ENCODE measurements at regions not wholly inside any gene's neighbourhood (a gene's known extent, or its start where the extent isn't known, plus 50 kb on each side); places are given as distances from the start of the nearest gene placed in this dataset.
A peak's percentile ranks its signal among the peaks of the same experiment; 100 is the strongest.

DNA sequence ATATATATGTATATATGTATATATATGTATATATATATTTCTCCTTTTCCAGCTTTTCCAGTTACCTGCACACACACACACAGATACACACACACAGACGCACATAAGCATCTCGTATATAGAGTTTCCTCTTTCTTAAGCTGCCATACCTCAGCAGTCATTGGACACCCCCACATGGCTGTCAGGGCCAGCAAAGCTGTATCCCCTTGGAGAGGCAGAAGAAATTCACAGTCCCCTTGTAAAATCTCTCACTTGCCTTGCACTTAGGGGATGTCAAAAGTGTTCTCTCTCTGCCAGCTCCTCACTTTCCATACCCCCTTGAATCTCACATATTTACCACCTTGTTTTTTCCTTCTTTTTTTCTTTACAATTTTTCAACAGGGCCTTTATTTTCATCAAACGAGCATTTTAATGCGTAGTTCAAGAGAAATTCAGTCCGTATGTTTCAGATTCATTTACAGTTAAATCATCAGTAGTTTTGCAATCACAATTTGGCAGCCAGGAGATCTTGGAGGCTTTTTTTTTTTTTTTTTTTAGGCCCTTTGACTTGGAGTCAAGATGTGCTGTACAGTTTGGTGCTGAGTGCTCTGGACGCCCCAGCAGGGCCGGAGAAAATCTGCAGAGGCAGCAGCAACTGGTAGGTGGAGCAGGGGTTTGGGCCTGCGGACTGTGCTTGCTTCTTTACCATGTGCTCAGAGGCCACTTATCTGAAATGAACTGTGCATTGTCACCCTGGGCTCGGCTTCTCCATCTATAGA is 244.9 kb upstream of the KLF4 start:
- peak; percentile 83 for DNase-seq (ENCODE audit: unreplicated experiment)
- ChIA-PET CTCF (interaction anchor here (0.6 to 2.0 kb wide), 14 partner anchors 14 to 1027 kb away, joined by 3 to 12 read pairs (median 4); no protein-coding TSS in a partner anchor), POLR2A (interaction anchor here (0.5 to 5.8 kb wide), 28 partner anchors 8 to 833 kb away, joined by 3 to 77 read pairs (median 5); partner anchors contain the start of gene KLF4)
- H3K27ac Mint-ChIP-seq (ENCODE audit: low read depth, unreplicated experiment) = peak overlapping the region; percentile 99
- H3K9me3 Mint-ChIP-seq (ENCODE audit: unreplicated experiment) = no peaks in the 10 kb centered on the region
- intact Hi-C loops (cut with micrococcal nuclease) = loop anchor here (1.0 to 10.0 kb wide), 6 partner anchors 16 to 833 kb away; no protein-coding TSS in a partner anchor
- BruUV-seq (replicated peaks) = no TSS peak
- no peaks in the 10 kb centered on the region for H3K36me3 Mint-ChIP-seq (ENCODE audit: insufficient read depth, unreplicated experiment)
- no peaks in the 10 kb centered on the region for H3K27me3 Mint-ChIP-seq (ENCODE audit: insufficient read depth, unreplicated experiment)
- peak overlapping the region; percentile 62 for H3K4me3 Mint-ChIP-seq (ENCODE audit: unreplicated experiment)
- peaks cover 71% of the 10 kb centered on the region for H3K4me1 Mint-ChIP-seq (ENCODE audit: insufficient read depth, unreplicated experiment)
- TF ChIP-seq, protein P1, sequence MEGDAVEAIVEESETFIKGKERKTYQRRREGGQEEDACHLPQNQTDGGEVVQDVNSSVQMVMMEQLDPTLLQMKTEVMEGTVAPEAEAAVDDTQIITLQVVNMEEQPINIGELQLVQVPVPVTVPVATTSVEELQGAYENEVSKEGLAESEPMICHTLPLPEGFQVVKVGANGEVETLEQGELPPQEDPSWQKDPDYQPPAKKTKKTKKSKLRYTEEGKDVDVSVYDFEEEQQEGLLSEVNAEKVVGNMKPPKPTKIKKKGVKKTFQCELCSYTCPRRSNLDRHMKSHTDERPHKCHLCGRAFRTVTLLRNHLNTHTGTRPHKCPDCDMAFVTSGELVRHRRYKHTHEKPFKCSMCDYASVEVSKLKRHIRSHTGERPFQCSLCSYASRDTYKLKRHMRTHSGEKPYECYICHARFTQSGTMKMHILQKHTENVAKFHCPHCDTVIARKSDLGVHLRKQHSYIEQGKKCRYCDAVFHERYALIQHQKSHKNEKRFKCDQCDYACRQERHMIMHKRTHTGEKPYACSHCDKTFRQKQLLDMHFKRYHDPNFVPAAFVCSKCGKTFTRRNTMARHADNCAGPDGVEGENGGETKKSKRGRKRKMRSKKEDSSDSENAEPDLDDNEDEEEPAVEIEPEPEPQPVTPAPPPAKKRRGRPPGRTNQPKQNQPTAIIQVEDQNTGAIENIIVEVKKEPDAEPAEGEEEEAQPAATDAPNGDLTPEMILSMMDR (IDR thresholded peaks at IDR 0.05; ENCODE audit: unreplicated experiment) = no peak

DNA sequence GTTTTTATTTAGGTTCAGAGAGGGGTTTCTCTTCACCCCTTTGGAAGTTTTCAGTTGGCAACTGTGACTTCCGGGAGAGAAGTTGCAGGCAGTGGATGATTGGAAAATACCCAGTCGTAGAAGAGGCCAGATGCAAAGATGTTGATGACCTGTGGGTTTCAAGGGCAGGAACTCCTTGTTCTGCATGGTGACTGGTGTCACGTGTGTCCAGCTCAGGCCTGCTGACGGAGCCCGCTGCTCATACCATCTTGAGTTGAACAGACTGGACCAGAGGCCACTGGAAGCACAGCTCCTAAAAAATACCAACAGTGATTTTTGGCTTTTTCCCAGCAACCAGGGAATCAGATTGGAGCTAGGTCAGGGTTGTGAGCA is 243.9 kb upstream of the KLF4 start:
- H3K36me3 Mint-ChIP-seq (ENCODE audit: insufficient read depth, unreplicated experiment) = no peaks in the 10 kb centered on the region
- peak; percentile 68 for DNase-seq (ENCODE audit: unreplicated experiment)
- ChIA-PET CTCF (interaction anchor here (0.7 to 2.0 kb wide), 11 partner anchors 14 to 1028 kb away, joined by 3 to 12 read pairs (median 6); no protein-coding TSS in a partner anchor), POLR2A (interaction anchor here (0.5 to 5.8 kb wide), 36 partner anchors 9 to 834 kb away, joined by 3 to 77 read pairs (median 4); partner anchors contain the start of gene KLF4)
- intact Hi-C loops (cut with micrococcal nuclease) = loop anchor here (2.0 to 10.0 kb wide), 3 partner anchors 23 to 834 kb away; no protein-coding TSS in a partner anchor
- TF ChIP-seq, protein P1 (IDR thresholded peaks at IDR 0.05; ENCODE audit: unreplicated experiment) = no peak
- H3K9me3 Mint-ChIP-seq (ENCODE audit: unreplicated experiment) = no peaks in the 10 kb centered on the region
- H3K27me3 Mint-ChIP-seq (ENCODE audit: insufficient read depth, unreplicated experiment) = no peaks in the 10 kb centered on the region
- no TSS peak for BruUV-seq (replicated peaks)
- H3K27ac Mint-ChIP-seq (ENCODE audit: low read depth, unreplicated experiment) = peak overlapping the region; percentile 88
- peaks cover 62% of the 10 kb centered on the region for H3K4me1 Mint-ChIP-seq (ENCODE audit: insufficient read depth, unreplicated experiment)
- H3K4me3 Mint-ChIP-seq (ENCODE audit: unreplicated experiment) = peak overlapping the region; percentile 65

DNA sequence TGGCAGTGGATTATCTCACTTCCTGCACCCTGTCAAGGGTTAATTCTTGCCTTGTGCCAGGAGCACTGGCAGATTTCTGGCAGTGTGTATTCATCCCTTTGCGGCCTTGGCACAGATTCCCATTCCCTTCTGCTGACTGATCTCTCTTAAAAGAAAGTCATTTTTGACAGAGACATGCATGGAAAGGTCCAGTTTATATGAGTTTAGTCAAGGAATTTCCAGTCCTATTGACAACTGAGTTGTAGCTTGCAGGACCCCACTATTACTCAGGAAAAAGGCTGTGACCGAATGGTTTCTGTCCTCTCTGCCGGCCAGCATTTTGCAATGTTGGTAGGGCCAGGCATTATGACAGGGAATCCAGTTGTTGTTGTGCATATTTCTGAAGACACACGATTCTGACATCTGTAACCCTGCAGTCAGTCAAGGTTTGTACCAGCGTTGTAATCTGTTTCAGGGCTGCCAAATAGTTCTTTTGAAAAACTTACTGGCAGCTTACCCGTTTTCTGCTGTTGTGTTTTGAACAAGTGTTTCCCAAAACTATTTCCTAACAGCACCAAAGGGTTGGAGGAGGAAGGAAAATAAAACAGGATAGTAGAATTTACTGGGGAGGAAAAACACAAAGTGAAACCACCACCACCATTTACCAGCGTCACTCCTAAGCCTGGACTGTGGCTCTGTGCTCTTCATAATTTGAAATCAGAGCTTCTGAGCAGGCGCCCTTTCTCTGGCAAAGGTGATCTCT is 243.4 kb upstream of the KLF4 start:
- Mint-ChIP-seq H3K4me1 (ENCODE audit: insufficient read depth, unreplicated experiment) (peaks cover 58% of the 10 kb centered on the region), H3K27me3 (ENCODE audit: insufficient read depth, unreplicated experiment) (no peaks in the 10 kb centered on the region), H3K36me3 (ENCODE audit: insufficient read depth, unreplicated experiment) (no peaks in the 10 kb centered on the region), H3K4me3 (ENCODE audit: unreplicated experiment) (peak overlapping the region; percentile 65), H3K27ac (ENCODE audit: low read depth, unreplicated experiment) (peak overlapping the region; percentile 88), H3K9me3 (ENCODE audit: unreplicated experiment) (no peaks in the 10 kb centered on the region)
- intact Hi-C loops (cut with micrococcal nuclease) = loop anchor here (2.0 to 10.0 kb wide), 3 partner anchors 22 to 834 kb away; no protein-coding TSS in a partner anchor
- peak; percentile 90 for DNase-seq (ENCODE audit: unreplicated experiment)
- TF ChIP-seq, protein P1 (IDR thresholded peaks at IDR 0.05; ENCODE audit: unreplicated experiment) = no peak
- CTCF ChIA-PET = interaction anchor here (0.6 to 2.0 kb wide), 12 partner anchors 15 to 707 kb away, joined by 3 to 12 read pairs (median 4); no protein-coding TSS in a partner anchor
- POLR2A ChIA-PET = interaction anchor here (0.7 to 5.8 kb wide), 33 partner anchors 9 to 835 kb away, joined by 3 to 77 read pairs (median 5); partner anchors contain the start of gene KLF4
- no TSS peak for BruUV-seq (replicated peaks)
